WERI-Rb-1 (cell line): ENCODE measurements at regions not wholly inside any gene's neighbourhood (a gene's known extent, or its start where the extent isn't known, plus 50 kb on each side); places are given as distances from the start of the nearest gene placed in this dataset.

Source experiments
- DNase-seq: peaks from one replicate; pipeline ENCODE4 v3.0.0-alpha.2; 2020
- H3K27ac ChIP-seq: fragments of 250-450 bp; sonication (Bioruptor Pico); 2 replicates; pipeline ENCODE4 v1.5.1; 2020; ENCODE audit warnings: mild to moderate bottlenecking, moderate library complexity
- H3K27me3 ChIP-seq: fragments of 250-450 bp; sonication (Bioruptor Pico); 2 replicates; pipeline ENCODE4 v1.5.1; 2021; ENCODE audit warnings: mild to moderate bottlenecking, low read depth, moderate library complexity; ENCODE audit not compliant: insufficient read depth, severe bottlenecking
- H3K36me3 ChIP-seq: fragments of 250-450 bp; sonication (Bioruptor Pico); 2 replicates; pipeline ENCODE4 v1.5.1; 2020; ENCODE audit warnings: mild to moderate bottlenecking, moderate library complexity
- H3K4me3 ChIP-seq: 2 replicates; pipeline ENCODE4 v1.5.1; 2011; ENCODE audit warnings: low read depth, mild to moderate bottlenecking, control low read depth, low read length
- H3K9me3 ChIP-seq: fragments of 250-450 bp; sonication (Bioruptor Pico); 2 replicates; pipeline ENCODE4 v1.5.1; 2021; ENCODE audit warnings: mild to moderate bottlenecking, moderate library complexity; ENCODE audit not compliant: severe bottlenecking
- TF ChIP-seq, protein P1 (sequence below): IDR thresholded peaks from 2 replicates; pipeline ENCODE4 v1.5.1; 2011; ENCODE audit warnings: low read depth, mild to moderate bottlenecking, control low read depth, inconsistent platforms, low read length

DNA sequence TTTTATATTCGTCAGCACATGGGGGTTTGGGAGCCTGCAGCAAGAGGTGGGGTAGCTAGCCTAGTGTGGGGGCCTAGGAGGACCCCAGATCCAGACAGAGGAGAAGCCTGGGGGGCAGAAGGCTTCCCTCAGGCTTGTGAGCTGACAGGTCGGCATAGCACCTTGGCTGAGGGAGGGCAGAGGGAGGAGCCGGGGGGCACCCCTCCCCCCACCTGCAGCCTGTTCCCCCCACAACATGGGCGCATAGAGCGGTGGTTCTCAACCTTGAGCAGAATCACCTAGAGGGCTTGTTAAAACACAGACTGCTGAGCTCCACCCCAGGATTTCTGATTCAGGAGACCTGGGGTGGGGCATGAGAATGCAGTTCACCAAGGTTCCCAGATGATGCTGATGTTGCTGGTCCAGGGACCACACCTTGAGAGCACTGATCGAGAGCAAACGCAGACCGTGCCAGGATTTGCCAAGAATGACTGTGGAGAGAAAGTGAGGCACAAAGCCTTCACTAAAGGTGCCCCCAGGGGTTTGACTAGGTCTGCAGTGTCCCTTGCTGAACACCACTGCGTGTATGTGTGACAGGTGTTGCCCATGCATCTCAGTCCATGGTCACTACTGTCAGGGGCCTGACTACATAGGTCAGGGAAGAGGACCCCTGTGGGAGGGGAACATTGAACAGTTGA lies 163.3 kb downstream of the MACROH2A1 start:
- TF ChIP-seq, protein P1, sequence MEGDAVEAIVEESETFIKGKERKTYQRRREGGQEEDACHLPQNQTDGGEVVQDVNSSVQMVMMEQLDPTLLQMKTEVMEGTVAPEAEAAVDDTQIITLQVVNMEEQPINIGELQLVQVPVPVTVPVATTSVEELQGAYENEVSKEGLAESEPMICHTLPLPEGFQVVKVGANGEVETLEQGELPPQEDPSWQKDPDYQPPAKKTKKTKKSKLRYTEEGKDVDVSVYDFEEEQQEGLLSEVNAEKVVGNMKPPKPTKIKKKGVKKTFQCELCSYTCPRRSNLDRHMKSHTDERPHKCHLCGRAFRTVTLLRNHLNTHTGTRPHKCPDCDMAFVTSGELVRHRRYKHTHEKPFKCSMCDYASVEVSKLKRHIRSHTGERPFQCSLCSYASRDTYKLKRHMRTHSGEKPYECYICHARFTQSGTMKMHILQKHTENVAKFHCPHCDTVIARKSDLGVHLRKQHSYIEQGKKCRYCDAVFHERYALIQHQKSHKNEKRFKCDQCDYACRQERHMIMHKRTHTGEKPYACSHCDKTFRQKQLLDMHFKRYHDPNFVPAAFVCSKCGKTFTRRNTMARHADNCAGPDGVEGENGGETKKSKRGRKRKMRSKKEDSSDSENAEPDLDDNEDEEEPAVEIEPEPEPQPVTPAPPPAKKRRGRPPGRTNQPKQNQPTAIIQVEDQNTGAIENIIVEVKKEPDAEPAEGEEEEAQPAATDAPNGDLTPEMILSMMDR, result no peak
- Histone ChIP-seq H3K4me3 (no peak overlapping the region), H3K27ac (no peak overlapping the region), H3K27me3 (no peaks in the 10 kb centered on the region), H3K9me3 (no peaks in the 10 kb centered on the region), H3K36me3 (no peaks in the 10 kb centered on the region)
- DNase-seq, result no peak

DNA sequence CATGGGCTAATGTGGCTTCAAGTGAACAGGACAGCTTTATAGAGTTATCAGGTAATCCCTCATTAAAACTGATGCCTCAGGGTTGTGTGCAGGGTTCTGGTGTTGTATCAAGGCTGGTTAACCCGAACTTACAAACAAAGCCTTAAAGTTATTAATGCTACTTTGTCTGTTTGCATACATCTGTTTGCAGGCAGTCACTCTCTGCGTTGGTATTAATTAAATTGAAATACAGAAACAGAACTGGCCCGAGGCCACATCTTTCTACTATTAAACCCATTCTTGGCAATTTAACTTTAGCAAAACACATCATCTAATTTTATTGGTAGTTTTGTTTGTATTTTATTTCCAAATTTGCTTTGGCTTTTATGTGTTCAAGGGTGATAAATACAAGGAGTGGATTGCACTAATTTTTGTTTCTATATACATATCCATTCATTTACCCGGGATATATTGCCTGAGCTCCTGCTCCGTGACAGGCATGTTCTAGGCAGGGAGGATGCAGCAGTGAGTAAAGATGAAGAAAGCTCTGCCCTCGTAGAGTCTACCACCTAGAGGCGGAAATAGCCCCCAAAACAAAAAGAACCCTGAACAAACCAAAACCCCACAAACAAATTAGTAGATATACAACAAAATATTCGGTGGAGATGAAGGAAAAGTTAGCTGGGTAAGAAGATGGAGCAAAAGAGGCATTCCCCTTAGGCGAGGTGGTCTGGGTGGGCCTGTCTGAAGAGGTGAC lies 164.2 kb downstream of the MACROH2A1 start:
- H3K27ac ChIP-seq, result no peak overlapping the region
- H3K9me3 ChIP-seq, result no peaks in the 10 kb centered on the region
- DNase-seq, result no peak
- TF ChIP-seq, protein P1, result no peak
- no peaks in the 10 kb centered on the region for H3K36me3 ChIP-seq
- H3K4me3 ChIP-seq, result no peak overlapping the region
- H3K27me3 ChIP-seq, result no peaks in the 10 kb centered on the region

DNA sequence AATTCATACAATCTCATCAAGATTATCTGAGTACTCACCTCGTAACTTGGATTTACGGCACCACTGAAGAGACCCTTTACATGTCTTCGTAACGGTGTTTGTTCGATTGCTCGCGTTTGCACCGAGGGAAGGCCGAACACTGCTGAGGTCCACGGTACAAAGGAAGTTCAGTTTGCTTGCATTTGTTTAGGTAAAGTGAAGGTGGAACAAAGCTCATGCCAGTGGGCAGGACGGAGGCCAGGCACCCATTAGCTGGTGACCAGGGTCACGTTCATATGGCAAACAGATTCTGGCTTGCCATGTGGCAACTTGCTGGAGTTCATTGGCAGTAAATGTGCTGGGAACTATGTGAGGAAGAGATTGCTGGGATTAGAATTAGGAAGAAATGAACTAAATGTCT lies 164.8 kb downstream of the MACROH2A1 start:
- Histone ChIP-seq H3K27me3 (no peaks in the 10 kb centered on the region), H3K4me3 (no peak overlapping the region), H3K36me3 (no peaks in the 10 kb centered on the region), H3K27ac (no peak overlapping the region), H3K9me3 (no peaks in the 10 kb centered on the region)
- TF ChIP-seq, protein P1, result no peak
- DNase-seq, result no peak

DNA sequence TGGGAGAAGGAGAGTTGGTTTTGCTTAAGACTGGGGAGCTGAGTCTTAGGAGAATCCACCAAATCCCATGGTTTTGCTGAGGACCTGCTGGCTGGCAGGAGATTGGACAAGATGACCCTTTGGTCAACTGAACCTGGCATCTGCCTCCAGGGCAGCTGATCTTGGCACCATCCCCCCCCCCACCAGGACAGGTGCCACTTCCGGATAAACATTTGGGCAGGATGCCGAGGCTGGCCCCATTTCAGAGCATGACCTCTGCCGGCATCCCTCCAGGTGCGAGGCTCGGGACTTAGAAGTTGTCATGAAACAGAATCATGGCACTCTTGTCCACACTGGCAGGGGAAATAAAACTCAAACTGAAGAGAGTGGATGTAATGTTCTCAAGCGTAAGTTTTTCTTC lies 165.6 kb downstream of the MACROH2A1 start:
- TF ChIP-seq, protein P1, result no peak
- no peak for DNase-seq
- no peaks in the 10 kb centered on the region for H3K27me3 ChIP-seq
- H3K27ac ChIP-seq, result no peak overlapping the region
- no peak overlapping the region for H3K4me3 ChIP-seq
- no peaks in the 10 kb centered on the region for H3K9me3 ChIP-seq
- H3K36me3 ChIP-seq, result no peaks in the 10 kb centered on the region

GRCh38 chr5:135232958-135233357 lies 166.1 kb downstream of the MACROH2A1 start:
- no peaks in the 10 kb centered on the region for H3K36me3 ChIP-seq
- H3K27ac ChIP-seq, result no peak overlapping the region
- no peaks in the 10 kb centered on the region for H3K9me3 ChIP-seq
- TF ChIP-seq, protein P1, result no peak
- no peak for DNase-seq
- no peak overlapping the region for H3K4me3 ChIP-seq
- no peaks in the 10 kb centered on the region for H3K27me3 ChIP-seq
